ENCODE measurements at regions not wholly inside any gene's neighbourhood (a gene's known extent, or its start where the extent isn't known, plus 50 kb on each side); places are given as distances from the start of the nearest gene placed in this dataset.
"Not testable (repeated sequence)": the region's sequence is repeated elsewhere in the genome, so short reads cannot be mapped to it uniquely, and the experiment has no call there.

- Histone ChIP-seq H3K4me3 (ENCODE audit: low read depth, low read length) (no peak overlapping the region), H3K36me3 (ENCODE audit: control insufficient read depth, insufficient read depth, low read length) (no peaks in the 10 kb centered on the region), H3K27me3 (ENCODE audit: control insufficient read depth, insufficient read depth, low read length) (no peaks in the 10 kb centered on the region), H3K27ac (ENCODE audit: low read depth, low read length) (no peak overlapping the region), H3K4me1 (ENCODE audit: control insufficient read depth, insufficient read depth, low read length) (no peaks in the 10 kb centered on the region), H3K9me3 (ENCODE audit: control insufficient read depth, insufficient read depth, low read length) (peaks cover 1% of the 10 kb centered on the region)
- no CpG with 5 or more reads among the region's 1 CpG for WGBS (ENCODE audit: insufficient coverage)
- DNase-seq (ENCODE audit: low read depth in 4 of 6, low spot score in 6 of 6) = no peak
Measured at GRCh38 chr14:97158102-97158501, 360.9 kb downstream of the VRK1 start.

DNA sequence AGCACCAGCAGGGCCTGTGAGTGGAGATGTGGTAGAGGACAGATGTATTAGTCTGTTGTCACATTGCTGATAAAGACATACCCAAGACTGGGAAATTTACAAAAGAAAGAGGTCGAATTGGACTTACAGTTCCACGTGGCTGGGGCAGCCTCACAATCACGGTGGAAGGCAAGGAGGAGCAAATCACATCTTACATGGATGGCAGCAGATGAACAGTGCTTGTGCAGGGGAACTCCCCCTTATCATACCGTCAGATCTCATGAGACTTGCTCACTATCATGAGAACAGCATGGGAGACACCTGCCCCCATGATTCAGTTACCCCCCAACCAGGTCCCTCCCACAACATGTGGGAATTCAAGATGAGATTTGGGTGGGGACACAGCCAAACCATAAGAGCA is 361.9 kb downstream of the VRK1 start:
- no peak overlapping the region for H3K27ac ChIP-seq (ENCODE audit: low read depth, low read length)
- H3K9me3 ChIP-seq (ENCODE audit: control insufficient read depth, insufficient read depth, low read length) = peaks cover 1% of the 10 kb centered on the region
- H3K36me3 ChIP-seq (ENCODE audit: control insufficient read depth, insufficient read depth, low read length) = no peaks in the 10 kb centered on the region
- no peak overlapping the region for H3K4me3 ChIP-seq (ENCODE audit: low read depth, low read length)
- no peak for DNase-seq (ENCODE audit: low read depth in 4 of 6, low spot score in 6 of 6)
- WGBS (ENCODE audit: insufficient coverage) = 100% methylated on average over 2 of the region's 4 CpGs
- H3K4me1 ChIP-seq (ENCODE audit: control insufficient read depth, insufficient read depth, low read length) = no peaks in the 10 kb centered on the region
- H3K27me3 ChIP-seq (ENCODE audit: control insufficient read depth, insufficient read depth, low read length) = no peaks in the 10 kb centered on the region

DNA sequence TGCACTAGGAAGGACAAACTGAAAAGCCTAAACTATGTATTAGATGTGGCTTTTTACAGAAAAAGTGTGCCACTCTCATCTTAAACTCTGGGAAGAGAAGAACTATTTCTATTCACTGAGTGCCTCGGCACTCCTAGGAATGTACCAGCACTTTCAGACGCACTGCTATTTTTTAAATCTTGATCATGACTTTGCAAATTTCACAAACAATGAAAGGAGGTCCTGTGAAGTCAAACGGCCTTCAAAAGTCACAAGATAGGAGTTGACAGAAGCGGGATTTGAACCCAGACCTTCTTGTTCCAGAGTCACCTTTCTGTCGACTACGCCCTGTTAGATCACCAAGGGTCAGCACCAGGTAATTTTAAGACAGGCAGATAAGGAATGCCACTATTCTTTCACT is 365.4 kb downstream of the VRK1 start:
- WGBS (ENCODE audit: insufficient coverage) = 83% methylated on average over 4 of the region's 6 CpGs

GRCh38 chr14:97164021-97164420 is 366.8 kb downstream of the VRK1 start:
- H3K4me3 ChIP-seq (ENCODE audit: low read depth, low read length) = no peak overlapping the region
- no peaks in the 10 kb centered on the region for H3K9me3 ChIP-seq (ENCODE audit: control insufficient read depth, insufficient read depth, low read length)
- WGBS (ENCODE audit: insufficient coverage) = 50% methylated on average over 2 of the region's 6 CpGs
- H3K4me1 ChIP-seq (ENCODE audit: control insufficient read depth, insufficient read depth, low read length) = no peaks in the 10 kb centered on the region
- H3K27me3 ChIP-seq (ENCODE audit: control insufficient read depth, insufficient read depth, low read length) = no peaks in the 10 kb centered on the region
- no peak overlapping the region for H3K27ac ChIP-seq (ENCODE audit: low read depth, low read length)
- DNase-seq (ENCODE audit: low read depth in 4 of 6, low spot score in 6 of 6) = peak in 2 of 6 donors; percentile 53 to 65
- no peaks in the 10 kb centered on the region for H3K36me3 ChIP-seq (ENCODE audit: control insufficient read depth, insufficient read depth, low read length)

More for the DNA sequence above, 365.4 kb downstream of the VRK1 start:
- H3K9me3 ChIP-seq (ENCODE audit: control insufficient read depth, insufficient read depth, low read length) = peaks cover 1% of the 10 kb centered on the region
- no peaks in the 10 kb centered on the region for H3K4me1 ChIP-seq (ENCODE audit: control insufficient read depth, insufficient read depth, low read length)
- DNase-seq (ENCODE audit: low read depth in 4 of 6, low spot score in 6 of 6) = no peak
- H3K27ac ChIP-seq (ENCODE audit: low read depth, low read length) = no peak overlapping the region
- H3K4me3 ChIP-seq (ENCODE audit: low read depth, low read length) = no peak overlapping the region
- H3K36me3 ChIP-seq (ENCODE audit: control insufficient read depth, insufficient read depth, low read length) = no peaks in the 10 kb centered on the region
- no peaks in the 10 kb centered on the region for H3K27me3 ChIP-seq (ENCODE audit: control insufficient read depth, insufficient read depth, low read length)

DNA sequence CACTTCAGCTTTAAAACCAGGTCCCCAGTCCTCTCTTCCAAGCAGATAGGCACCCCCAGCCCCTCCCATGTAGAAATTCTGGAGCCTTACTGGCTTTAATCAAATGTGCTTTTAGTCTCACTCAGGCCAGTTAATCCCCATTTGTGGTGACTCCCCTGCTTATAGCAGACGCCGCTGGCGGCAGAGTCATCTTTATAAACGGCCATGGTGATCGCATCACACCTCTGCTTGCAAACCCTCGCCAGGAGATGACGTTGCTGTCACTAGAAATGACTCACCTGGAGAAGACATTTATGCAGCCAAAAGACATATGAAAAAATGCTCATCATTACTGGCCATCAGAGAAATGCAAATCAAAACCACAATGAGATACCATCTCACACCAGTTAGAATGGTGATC is 369.3 kb downstream of the VRK1 start:
- no peak overlapping the region for H3K4me3 ChIP-seq (ENCODE audit: low read depth, low read length)
- no peaks in the 10 kb centered on the region for H3K27me3 ChIP-seq (ENCODE audit: control insufficient read depth, insufficient read depth, low read length)
- H3K4me1 ChIP-seq (ENCODE audit: control insufficient read depth, insufficient read depth, low read length) = no peaks in the 10 kb centered on the region
- 92% methylated on average over 7 of the region's 7 CpGs for WGBS (ENCODE audit: insufficient coverage)
- H3K36me3 ChIP-seq (ENCODE audit: control insufficient read depth, insufficient read depth, low read length) = no peaks in the 10 kb centered on the region
- no peaks in the 10 kb centered on the region for H3K9me3 ChIP-seq (ENCODE audit: control insufficient read depth, insufficient read depth, low read length)
- H3K27ac ChIP-seq (ENCODE audit: low read depth, low read length) = no peak overlapping the region
- DNase-seq (ENCODE audit: low read depth in 4 of 6, low spot score in 6 of 6) = no peak

DNA sequence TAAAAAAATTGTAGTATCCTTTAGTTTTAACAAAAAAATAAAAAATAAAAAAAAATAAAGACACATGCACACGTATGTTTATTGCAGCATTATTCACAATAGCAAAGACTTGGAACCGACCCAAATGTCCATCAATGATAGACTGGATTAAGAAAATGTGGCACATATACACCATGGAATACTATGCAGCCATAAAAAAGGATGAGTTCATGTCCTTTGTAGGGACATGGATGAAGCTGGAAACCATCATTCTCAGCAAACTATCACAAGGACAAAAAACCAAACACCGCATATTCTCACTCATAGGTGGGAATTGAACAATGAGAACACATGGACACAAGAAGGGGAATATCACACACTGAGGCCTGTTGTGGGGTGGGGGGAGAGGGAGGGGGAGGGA is 370.4 kb downstream of the VRK1 start:
- H3K27ac ChIP-seq (ENCODE audit: low read depth, low read length); H3K4me1 ChIP-seq (ENCODE audit: control insufficient read depth, insufficient read depth, low read length); H3K36me3 ChIP-seq (ENCODE audit: control insufficient read depth, insufficient read depth, low read length); DNase-seq (ENCODE audit: low read depth in 4 of 6, low spot score in 6 of 6); H3K9me3 ChIP-seq (ENCODE audit: control insufficient read depth, insufficient read depth, low read length); H3K27me3 ChIP-seq (ENCODE audit: control insufficient read depth, insufficient read depth, low read length); H3K4me3 ChIP-seq (ENCODE audit: low read depth, low read length): not testable (repeated sequence)
- WGBS (ENCODE audit: insufficient coverage) = no CpG with 5 or more reads among the region's 3 CpGs

DNA sequence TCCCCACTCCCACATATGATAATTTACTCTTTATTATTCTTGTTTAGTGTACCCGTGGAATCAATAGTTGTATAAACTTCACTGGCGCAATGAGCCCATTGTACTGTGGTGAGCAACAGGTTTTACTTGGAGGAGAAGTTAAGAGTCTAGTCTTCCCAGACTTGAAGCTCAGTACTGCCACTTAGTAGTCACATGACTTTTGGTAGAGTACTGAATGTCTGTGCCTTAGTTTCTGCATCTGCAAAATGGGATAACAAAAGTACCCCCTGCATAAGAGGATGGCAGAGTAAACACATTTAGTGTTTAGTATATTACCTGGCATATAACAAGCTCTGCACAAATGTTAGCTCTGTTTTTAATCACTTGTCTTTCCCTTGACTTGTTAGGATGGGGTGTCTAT is 375.5 kb downstream of the VRK1 start:
- Histone ChIP-seq H3K9me3 (ENCODE audit: control insufficient read depth, insufficient read depth, low read length) (no peaks in the 10 kb centered on the region), H3K4me3 (ENCODE audit: low read depth, low read length) (no peak overlapping the region), H3K27ac (ENCODE audit: low read depth, low read length) (no peak overlapping the region), H3K36me3 (ENCODE audit: control insufficient read depth, insufficient read depth, low read length) (no peaks in the 10 kb centered on the region), H3K27me3 (ENCODE audit: control insufficient read depth, insufficient read depth, low read length) (no peaks in the 10 kb centered on the region), H3K4me1 (ENCODE audit: control insufficient read depth, insufficient read depth, low read length) (no peaks in the 10 kb centered on the region)
- no peak for DNase-seq (ENCODE audit: low read depth in 4 of 6, low spot score in 6 of 6)
- WGBS (ENCODE audit: insufficient coverage) = 75% methylated on average over 1 of the region's 2 CpGs

DNA sequence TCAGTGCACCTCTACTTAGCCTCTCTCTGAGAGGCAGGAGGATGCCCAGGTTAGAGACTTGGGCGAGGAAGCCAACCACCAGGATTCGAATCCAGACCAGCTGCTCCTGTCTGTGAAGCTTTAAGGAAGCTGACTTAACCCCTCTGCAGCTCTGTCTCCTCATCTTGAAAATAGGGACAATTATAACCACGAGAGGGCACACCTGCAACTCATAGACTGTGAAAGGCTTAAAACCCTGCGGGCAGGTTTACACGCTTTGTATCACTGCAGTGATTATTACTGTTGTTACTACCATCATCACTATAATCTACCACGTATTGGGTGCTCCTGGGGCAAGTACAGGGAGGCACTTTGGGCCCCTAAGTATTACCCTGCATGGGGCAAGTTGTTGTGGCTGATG is 379.8 kb downstream of the VRK1 start:
- no peak overlapping the region for H3K4me3 ChIP-seq (ENCODE audit: low read depth, low read length)
- whole genome bisulfite sequencing (ENCODE audit: insufficient coverage) = 96% methylated on average over 2 of the region's 6 CpGs
- H3K27ac ChIP-seq (ENCODE audit: low read depth, low read length) = no peak overlapping the region
- H3K36me3 ChIP-seq (ENCODE audit: control insufficient read depth, insufficient read depth, low read length) = no peaks in the 10 kb centered on the region
- H3K9me3 ChIP-seq (ENCODE audit: control insufficient read depth, insufficient read depth, low read length) = no peaks in the 10 kb centered on the region
- DNase-seq (ENCODE audit: low read depth in 4 of 6, low spot score in 6 of 6) = peak in 2 of 6 donors; percentile 31 to 60
- no peaks in the 10 kb centered on the region for H3K4me1 ChIP-seq (ENCODE audit: control insufficient read depth, insufficient read depth, low read length)
- no peaks in the 10 kb centered on the region for H3K27me3 ChIP-seq (ENCODE audit: control insufficient read depth, insufficient read depth, low read length)

DNA sequence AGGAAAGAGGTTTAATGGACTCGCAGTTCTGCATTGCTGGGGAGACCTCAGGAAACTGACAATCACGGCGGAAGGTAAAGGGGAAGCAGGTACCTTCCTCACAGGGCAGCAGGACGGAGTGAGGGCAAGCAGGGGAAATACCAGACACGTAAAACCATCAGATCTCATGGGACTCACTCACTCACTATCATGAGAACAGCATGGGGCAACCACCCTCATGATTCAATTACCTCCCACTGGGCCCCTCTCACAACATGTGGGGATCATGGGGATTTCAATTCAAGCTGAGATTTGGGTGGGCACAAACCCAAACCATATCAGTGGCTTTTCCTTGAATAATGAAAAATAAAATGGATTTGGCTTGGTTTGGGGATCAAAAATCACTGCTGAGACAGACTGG is 380.5 kb downstream of the VRK1 start:
- no peak overlapping the region for H3K27ac ChIP-seq (ENCODE audit: low read depth, low read length)
- 89% methylated on average over 4 of the region's 5 CpGs for WGBS (ENCODE audit: insufficient coverage)
- no peaks in the 10 kb centered on the region for H3K27me3 ChIP-seq (ENCODE audit: control insufficient read depth, insufficient read depth, low read length)
- DNase-seq (ENCODE audit: low read depth in 4 of 6, low spot score in 6 of 6) = no peak
- no peaks in the 10 kb centered on the region for H3K9me3 ChIP-seq (ENCODE audit: control insufficient read depth, insufficient read depth, low read length)
- no peaks in the 10 kb centered on the region for H3K4me1 ChIP-seq (ENCODE audit: control insufficient read depth, insufficient read depth, low read length)
- H3K4me3 ChIP-seq (ENCODE audit: low read depth, low read length) = no peak overlapping the region
- no peaks in the 10 kb centered on the region for H3K36me3 ChIP-seq (ENCODE audit: control insufficient read depth, insufficient read depth, low read length)

- H3K27ac ChIP-seq (ENCODE audit: low read depth, low read length) = no peak overlapping the region
- no peaks in the 10 kb centered on the region for H3K36me3 ChIP-seq (ENCODE audit: control insufficient read depth, insufficient read depth, low read length)
- H3K4me1 ChIP-seq (ENCODE audit: control insufficient read depth, insufficient read depth, low read length) = no peaks in the 10 kb centered on the region
- no CpG with 5 or more reads among the region's 5 CpGs for WGBS (ENCODE audit: insufficient coverage)
- no peaks in the 10 kb centered on the region for H3K27me3 ChIP-seq (ENCODE audit: control insufficient read depth, insufficient read depth, low read length)
- no peak overlapping the region for H3K4me3 ChIP-seq (ENCODE audit: low read depth, low read length)
- no peaks in the 10 kb centered on the region for H3K9me3 ChIP-seq (ENCODE audit: control insufficient read depth, insufficient read depth, low read length)
- no peak for DNase-seq (ENCODE audit: low read depth in 4 of 6, low spot score in 6 of 6)
Measured at GRCh38 chr14:97178781-97179180, 381.6 kb downstream of the VRK1 start.

All from spinal cord (tissue), 9 donors.